GM19372 (cell line): ENCODE measurements at regions not wholly inside any gene's neighbourhood (a gene's known extent, or its start where the extent isn't known, plus 50 kb on each side); places are given as distances from the start of the nearest gene placed in this dataset.
"Not testable (repeated sequence)": the region's sequence is repeated elsewhere in the genome, so short reads cannot be mapped to it uniquely, and the experiment has no call there.

ENCODE experiments used
- ATAC-seq: cut with Tn5 transposase; IDR thresholded peaks from one replicate; pipeline ENCODE4 v1.9.1; 2021; ENCODE audit warnings: mild to moderate bottlenecking, low read depth, moderate library complexity; ENCODE audit not compliant: unreplicated experiment

GRCh38 chr6:78199044-78199443, 546.2 kb downstream of the MEI4 start:
- ATAC-seq: no peak

GRCh38 chr6:78222226-78222625, 569.4 kb downstream of the MEI4 start:
- ATAC-seq: no peak

DNA sequence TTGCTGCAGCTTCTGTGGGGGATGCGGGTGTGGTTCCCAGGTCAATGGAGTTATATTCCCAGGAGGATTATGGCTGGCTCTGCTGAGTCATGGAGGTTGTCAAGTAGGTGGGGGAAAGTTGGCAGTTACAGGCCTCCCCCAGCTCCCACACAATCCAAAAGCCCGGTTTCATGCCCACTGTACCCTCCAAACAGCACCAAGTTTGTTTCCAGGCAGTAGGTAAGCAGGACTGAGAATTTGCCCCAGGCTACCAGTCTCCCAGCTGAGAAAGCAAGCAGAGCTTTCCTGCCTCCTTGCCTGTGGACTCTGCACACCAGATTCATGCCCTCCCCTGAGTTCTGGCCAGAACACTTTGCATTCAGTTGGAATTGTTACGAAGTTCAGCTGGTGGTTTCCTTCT, 578.2 kb downstream of the MEI4 start:
- no peak for ATAC-seq

DNA sequence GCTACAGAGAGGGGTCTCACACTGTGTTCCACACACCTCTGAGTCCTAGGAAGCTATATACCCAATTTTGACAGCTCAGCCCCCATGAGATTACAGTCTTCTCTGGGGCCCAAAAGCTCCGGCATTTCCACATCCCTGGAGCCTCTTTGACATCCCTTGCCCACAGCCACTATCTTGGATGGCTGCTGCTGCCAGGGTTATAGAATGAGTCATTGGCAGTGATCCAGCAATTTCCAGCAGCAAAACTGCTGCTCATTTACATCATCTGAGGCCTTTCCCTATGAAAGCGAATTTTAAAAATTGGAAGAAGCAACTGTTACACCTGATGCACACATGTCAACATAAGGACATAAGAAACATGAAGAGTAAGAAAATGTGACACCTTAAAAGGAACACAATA, 590.7 kb downstream of the MEI4 start:
- no peak for ATAC-seq

DNA sequence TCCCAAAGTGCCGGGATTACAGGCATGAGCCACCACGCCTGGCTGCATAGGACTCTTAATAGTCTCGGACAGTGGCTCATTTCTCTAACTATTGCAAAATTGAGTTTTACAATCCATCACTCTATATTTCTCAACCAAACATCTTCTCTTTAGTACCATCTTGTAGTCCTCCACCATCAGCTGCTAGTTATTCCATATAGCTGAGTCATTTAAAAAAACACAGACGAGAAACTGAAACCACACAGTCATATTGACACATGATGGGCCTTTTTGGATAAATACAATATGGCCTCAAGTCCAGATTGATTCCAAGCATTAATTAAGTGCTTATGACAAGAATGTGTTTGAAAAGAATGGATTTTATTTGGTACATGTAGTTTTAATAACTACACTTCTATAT, 599.1 kb downstream of the MEI4 start:
- no peak for ATAC-seq

GRCh38 chr6:78253618-78254017, 600.8 kb downstream of the MEI4 start:
- no peak for ATAC-seq

- ATAC-seq: no peak
Observed at GRCh38 chr6:78259935-78260334, 607.1 kb downstream of the MEI4 start.

GRCh38 chr6:78260427-78260826, 606.9 kb upstream of the IRAK1BP1 start:
- not testable (repeated sequence) for ATAC-seq

DNA sequence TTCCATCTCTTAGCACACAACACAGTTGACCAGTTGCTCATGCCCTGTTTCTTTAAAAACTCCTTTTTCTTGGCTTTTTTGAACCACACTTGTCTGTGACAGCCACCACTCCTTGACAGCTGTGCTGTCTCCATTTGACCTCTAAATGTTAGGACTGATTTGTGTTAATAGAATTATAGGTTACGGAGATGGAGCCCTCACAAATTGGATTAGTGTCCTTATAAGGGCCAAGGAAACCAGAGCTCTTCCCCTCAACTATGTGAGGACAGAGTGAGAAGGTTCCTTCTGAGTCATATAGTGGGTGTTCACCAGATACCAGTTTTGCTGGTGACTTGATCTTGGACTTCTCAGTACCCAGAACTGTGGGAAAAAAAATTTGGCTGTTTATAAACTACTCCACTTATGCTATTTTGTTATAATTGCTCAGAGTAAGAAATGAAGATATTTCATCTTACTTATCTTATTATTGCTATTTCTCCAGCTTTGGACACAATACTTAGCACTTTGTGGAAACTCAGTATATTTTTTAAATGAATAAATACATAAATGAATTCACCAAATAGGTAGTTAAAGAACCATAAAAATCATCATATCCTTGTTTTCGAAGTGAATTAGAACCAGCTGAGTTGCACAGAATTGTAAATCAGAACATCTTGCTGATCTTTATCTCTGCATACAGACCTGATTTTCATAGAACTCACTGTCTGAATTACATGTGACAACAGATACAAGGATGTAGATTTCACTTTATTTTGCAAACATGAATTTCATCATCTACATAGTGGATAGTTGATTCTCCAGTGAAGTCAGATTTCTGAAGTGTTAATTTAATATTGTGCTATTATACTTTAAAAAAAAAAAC, 598.5 kb upstream of the IRAK1BP1 start:
- no peak for ATAC-seq

DNA sequence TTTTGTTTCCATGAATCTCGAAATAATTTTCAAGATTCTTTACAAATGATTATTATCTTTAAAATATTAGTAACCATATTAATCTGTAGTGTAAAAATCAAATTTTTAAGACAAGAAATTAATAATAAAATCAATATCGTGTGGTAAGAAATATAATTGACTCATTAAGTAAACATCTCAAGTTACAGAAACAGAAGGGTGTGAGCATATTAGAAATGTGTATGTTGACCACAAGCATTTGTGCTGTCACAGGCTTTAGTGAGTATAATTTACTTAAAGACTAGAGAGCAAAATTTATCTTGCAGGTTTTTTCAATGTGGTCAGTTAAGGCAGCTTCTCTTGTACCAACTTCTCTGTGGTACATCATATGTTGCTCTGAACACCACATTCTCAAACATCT, 566.5 kb upstream of the IRAK1BP1 start:
- ATAC-seq: no peak

GRCh38 chr6:78302411-78302810, 564.9 kb upstream of the IRAK1BP1 start:
- no peak for ATAC-seq

DNA sequence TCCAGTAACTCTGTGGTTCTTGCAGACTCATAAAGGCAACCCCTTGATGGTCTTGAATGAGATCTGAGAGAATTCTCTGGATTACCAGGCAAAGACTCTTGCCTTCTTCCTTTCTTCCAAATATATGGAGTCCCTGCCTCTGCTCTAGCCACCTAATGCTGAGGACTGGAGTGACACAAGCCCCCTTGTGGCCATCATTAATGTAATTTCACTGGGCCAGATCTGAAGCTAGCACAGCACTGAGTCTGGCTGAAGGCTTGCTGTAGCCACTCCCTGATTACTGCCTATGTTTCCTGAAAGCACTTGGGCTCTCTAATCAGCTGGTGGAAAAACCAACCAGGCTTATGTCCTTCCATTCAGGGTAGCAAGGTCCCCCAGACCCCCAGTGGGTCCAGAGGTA, 559.3 kb upstream of the IRAK1BP1 start:
- ATAC-seq: no peak

DNA sequence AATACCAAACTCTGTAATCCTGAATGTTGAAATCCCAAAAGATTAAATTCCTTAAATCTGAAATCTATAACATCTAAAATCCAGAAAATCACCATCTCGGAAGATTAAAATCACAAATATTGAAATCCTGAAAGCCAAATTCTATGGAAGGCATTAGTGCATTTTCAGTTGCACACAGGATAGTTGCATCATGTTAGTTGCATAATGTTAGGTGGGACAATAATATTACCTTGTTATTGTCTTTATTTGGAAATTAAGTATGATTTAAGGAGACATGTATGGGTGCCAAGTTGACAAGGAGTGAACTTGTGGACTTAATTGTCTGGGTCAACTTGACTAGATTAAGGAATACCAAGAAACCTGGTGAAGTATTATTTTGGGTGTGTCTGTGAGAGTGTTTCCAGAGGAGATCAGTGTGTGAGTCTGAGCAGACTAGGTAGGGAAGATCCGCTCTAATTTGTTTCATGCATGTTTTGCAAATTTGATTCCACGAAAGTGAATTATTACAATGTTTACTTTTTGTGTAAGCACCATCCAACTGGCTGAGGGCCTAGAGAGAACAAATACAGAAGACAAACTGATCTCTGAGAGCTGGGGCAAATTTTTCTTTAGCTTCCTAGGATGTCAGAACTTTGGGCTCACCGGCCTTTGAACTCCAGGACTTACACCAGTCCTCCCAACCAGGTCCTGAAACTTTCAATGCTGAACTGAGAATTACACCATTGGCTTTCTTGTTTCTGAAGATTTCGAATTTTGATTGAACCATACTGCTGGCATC, 545.1 kb upstream of the IRAK1BP1 start:
- no peak for ATAC-seq

DNA sequence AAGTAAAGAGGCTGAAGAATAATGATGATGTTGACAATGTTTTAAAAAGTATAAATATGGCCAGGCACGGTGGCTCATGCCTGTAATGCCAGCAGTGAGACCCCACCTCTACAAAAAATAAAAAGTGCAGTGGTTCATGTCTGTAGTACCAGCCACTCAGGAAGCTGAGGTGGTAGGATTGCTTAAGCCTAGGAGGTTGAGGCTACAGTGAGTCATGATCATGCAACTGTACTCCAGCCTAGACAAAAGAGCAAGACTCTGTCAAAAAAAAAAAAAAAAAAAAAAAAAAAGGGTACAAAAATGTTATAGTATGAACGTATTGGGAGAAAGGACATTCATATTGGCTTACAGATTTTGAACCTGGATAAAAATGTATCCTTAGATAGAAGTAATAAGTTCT, 543.1 kb upstream of the IRAK1BP1 start:
- ATAC-seq: no peak

DNA sequence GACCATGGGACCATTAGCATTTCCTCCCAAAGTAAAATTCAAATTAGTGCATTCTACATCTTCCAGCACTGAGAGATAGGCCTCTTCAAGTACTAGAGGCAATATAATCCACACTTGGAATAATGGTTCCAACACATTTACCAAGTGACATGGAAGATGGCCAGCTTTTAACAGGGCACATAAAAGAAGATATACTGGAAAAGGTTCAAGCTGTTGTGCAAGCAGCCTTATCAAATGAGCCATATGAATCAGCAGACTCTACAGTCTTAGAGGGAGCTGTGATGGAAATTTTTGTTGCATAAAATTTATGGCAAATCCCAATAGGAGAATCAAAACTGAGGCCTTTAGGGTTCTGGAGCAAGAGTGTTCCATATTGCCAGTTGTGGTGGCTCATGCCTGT, 526.6 kb upstream of the IRAK1BP1 start:
- ATAC-seq: no peak

- no peak for ATAC-seq
Observed at GRCh38 chr6:78345882-78346281, 521.5 kb upstream of the IRAK1BP1 start.

DNA sequence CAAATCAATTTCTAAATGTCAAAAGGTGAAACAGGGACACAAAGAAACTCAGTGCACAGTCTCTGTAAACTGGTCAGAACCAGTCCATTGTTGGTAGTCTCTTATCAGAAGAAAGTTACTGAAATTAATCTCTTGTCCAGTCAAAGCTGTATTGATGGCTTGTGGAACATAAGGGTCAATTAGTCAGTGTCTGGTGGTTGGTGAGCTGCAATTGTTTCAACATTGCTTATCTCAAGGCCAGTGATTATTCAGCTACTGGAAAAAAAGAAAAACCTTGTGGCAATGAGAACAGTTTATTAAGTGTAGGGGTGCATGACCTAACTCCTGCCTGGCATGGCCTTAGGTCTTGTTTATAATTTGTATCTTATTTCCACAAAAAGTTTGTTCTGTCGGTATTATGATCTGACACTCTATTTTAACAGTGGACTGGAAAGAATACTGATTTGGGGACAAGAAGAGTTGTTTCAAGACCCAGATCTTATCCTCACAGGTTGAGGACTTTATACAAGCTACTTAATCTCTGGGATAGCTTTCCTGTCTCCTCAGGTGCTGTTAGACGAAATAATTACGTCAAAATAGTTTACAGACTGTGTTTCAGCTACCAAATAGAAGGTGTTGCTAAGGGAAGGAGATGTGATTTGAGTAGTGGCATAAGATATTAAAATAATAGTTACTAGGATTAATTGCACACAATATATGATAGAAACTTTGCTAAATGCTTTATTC, 520.0 kb upstream of the IRAK1BP1 start:
- ATAC-seq: no peak

DNA sequence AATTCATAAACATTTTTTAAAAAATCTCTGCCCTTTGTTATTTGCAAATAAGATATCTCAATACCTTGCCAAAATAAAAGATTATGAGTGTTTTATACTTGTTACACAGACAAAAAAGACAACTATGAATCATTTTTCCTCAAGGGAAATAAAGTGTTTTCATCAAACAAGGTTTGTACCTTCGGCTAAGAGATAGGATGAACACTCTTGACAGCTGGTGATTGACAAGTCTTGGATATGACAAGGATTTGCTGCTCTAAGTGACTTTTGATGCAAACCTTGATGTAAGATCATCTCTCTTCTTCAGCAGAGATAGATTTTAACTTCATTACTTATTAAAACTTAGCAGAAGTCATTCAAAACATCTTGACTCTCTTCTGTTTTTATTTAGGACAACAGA, 514.3 kb upstream of the IRAK1BP1 start:
- no peak for ATAC-seq

- no peak for ATAC-seq
Observed at GRCh38 chr6:78363688-78364087, 503.7 kb upstream of the IRAK1BP1 start.

DNA sequence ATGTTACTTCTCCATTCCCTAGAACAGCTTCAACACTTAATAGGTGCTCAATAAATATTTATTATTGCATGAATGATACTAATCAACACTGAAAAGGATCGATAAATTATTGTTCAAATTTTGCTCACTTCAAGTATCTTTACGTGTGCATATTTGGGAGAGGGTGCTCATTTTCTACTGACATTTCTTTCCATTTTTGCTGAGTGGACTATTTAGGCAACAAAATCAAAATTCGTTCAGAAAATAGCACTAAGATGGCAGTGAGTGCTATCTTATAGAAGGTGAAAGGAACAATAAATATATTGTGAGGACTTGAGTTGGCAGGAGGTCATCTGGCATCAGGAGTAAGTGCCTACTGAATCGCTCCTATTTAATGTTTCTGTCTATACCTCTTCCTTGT, 501.9 kb upstream of the IRAK1BP1 start:
- no peak for ATAC-seq

DNA sequence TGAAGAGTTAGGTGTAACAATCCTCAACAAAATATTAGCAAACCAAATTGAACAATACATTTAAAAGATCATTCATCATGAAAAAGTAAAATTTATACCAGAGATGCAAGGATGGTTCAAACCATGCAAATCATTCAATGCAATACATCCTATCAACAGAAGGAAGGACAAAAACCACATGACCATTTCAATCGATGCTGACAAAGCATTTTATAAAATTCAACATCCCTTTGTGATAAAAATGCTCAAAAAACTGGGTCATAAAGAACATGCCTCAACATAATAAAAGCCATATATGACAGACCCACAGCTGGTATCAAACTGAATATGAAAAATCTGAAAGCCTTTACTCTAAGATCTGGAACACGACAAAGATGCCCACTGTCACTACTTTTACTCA, 490.3 kb upstream of the IRAK1BP1 start:
- ATAC-seq: no peak
